ELF-1 (cell line): ENCODE measurements at regions not wholly inside any gene's neighbourhood (a gene's known extent, or its start where the extent isn't known, plus 50 kb on each side); places are given as distances from the start of the nearest gene placed in this dataset.

Experiments used
- DNase-seq: peaks from one replicate; pipeline ENCODE4 v3.0.0-alpha.2; 2016; ENCODE audit warnings: low read depth, low spot score

DNA sequence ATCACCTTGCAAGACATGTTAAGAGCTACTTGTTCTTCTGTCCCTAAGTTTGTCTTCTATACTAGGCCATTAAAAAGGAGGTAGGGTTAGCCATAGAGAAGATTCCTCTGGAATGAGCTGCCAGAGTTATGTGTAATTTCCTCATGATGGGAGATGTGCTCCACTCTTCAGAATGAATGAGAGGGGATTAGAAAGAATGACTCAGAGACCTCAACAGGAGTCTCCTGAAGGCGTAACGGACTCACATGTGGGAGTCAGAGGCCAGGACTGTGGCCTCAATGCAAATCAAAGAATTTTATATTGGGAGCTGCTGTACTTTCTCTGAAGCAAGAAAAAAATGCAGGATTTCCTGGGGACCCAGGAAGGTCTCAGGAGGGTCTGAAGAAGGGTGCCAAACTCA lies 87.8 kb upstream of the ATXN7L3B start:
- no peak for DNase-seq

DNA sequence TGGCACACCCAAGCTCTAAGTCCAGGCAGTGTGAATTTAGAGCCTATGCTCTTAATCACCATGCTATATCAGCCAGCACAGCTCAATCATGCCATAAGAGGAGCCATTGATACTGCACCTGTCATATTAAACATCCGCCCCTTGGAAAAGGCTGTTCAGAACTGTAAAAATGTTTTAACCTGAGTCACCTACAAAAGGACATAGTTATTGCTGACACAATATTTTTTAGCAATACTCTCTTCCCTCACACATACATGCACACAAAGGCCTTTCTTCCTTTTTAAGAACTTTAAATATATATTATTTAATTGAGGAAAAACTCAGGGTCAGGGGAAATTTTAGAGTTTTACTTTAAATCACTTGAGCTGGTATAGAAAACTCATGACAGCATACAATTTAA lies 83.5 kb upstream of the ATXN7L3B start:
- no peak for DNase-seq

DNA sequence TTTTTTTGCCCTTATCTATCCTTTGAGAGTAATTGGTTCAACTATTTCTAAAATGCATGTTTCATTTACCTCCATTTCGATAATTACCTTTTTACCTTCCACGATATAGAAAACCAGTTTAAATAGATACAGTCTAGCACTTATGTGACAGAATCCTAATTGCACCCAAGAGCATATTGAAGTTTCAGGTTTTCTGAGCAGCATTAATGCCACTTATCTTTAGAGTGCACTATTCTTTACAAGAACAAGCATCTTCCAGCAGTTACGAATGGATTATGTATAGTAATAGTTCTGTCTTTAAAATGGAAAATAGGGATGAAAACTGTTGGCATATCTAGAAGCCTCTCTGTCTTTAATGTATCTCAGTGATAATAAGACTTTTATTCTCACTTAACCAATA lies 82.2 kb upstream of the ATXN7L3B start:
- DNase-seq = no peak

DNA sequence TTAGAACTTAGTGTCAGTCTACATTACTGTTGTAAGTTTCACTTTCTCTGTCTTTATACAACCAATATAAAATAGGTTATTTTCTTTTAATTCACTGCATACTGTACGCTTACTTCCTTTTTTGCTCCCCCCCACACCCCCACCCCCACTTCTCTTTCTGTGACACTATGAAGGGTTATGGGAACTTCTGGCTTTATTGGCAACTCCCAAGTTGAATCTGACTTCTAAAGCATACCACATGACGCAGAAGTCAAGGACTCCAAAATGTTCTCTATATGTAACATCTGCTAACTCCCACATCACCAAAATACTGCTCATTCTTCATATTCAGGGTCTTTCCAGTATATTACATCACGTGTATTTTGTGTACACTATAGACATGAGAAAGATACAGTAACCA lies 81.2 kb upstream of the ATXN7L3B start:
- no peak for DNase-seq

DNA sequence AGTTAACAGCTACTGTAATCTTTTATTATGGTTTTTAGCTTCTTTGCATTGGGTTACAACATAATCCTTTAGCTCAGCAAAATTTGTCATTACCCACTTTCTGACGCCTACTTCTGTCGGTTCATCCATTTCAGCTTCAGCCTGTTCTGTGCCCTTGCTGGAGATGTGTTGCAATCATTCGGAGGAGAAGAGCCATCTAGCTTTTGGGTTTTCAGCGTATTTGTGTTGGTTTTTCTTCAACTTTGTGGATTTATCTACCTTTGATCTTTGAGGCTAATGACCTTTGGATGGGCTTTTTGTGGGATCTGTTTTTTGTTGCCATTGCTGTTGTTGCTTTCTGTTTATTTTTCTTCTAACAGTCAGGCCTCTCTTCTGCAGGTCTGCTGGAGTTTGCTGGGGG lies 69.2 kb upstream of the ATXN7L3B start:
- no peak for DNase-seq

DNA sequence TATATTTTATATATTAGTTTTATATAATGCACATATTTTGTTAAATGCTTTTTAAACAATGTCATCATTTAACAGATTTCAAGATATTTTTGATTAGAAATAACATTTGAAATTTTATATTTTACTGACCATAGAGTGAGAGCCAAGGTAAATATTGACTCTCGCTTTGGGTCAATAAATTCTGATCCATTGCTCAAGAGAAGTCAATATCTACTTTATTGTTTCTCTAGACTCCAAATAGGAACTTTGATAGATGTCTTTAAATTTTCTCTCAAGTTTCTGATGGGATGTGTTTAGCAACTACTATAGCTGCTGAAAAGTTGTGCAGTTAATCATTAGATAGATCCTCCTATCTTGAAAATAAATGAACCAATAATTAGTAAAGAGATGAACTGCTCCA lies 61.4 kb upstream of the ATXN7L3B start:
- no peak for DNase-seq

DNA sequence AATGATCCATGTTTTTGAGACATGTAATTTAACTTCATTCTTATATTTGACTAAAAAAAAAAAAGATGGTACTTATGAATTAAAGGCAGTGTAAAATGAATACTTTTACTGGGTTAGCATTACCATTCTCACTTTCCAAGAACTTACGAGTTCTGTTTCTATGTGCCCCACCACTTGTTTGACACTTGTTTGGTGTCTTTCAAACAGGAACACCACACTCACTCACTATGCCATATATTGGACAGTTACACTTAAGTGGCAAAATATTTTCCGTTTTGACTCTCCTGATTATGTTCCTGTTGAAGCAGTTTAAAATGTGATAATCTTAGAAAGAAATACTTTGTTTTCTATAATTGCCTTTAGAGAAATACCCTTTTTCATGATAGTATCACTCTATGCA lies 56.6 kb upstream of the ATXN7L3B start:
- DNase-seq = no peak

DNA sequence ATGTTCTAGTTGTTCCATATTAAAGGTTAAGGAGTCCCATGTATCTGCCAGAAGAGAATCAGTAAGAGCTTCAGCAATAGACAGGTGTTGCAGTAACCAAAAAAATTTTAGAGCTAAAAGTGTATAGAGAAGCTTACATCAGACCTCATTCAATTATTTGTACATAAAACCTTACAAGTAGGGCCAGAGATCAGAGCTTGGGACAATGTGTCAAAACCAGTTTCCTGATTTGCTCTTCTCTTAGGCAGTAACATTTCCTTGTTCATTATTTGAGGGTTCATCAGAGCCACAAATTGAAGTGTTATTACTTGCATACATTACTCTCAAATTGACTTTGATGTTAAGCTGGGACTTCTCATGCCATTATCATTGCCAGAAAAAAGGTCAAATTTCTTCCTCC lies 55.5 kb upstream of the ATXN7L3B start:
- no peak for DNase-seq

DNA sequence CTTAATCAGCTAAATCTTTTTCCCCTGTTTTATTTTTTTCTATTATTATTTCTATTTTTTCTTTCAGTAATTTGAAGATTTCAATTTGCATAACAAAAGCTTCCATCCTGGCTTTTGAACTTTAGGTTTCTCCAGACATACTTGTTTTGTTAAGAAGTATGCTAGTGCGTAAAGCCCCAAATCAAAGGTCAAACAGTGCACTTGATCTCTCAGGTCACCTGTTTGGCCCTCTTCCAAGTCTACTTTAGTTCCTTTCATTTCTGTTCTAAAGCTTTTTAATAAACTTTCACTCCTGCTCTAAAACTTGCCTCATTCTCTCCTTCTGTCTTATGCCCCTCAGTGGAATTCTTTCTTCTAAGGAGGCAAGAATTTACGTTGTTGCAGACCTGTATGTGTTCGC lies 54.6 kb upstream of the ATXN7L3B start:
- DNase-seq = no peak
